Spleen (tissue), 7 donors: ENCODE measurements at regions not wholly inside any gene's neighbourhood (a gene's known extent, or its start where the extent isn't known, plus 50 kb on each side); places are given as distances from the start of the nearest gene placed in this dataset.

Experiments
- CTCF ChIP-seq, 11 experiments: fragments of 200-600 bp in 7 of 11; fragments of 450-650 bp in 4 of 11; sonication (generic) in 4 of 11; IDR thresholded peaks in 8 of 11; conservative IDR thresholded peaks in 3 of 11; 1 replicate in 7 of 11; 2 replicates in 4 of 11; pipeline versions ENCODE4 v1.4.0 to v1.8.0; 2016 to 2021; ENCODE audit warnings: antibody characterized with exemption in 11 of 11, inconsistent platforms in 4 of 11, mild to moderate bottlenecking in 1 of 11
- POLR2A ChIP-seq, 3 donors: fragments of 450-650 bp; IDR thresholded peaks; one replicate each; pipeline ENCODE4 v1.5.1; 2017; ENCODE audit warnings: antibody characterized with exemption in 3 of 3, mild to moderate bottlenecking in 1 of 3
- POLR2AphosphoS5 ChIP-seq, 3 donors: sonication (generic); formaldehyde crosslinking; IDR thresholded peaks; one replicate each; pipeline ENCODE4 v1.5.1; 2017; ENCODE audit warnings: antibody characterized with exemption in 3 of 3
- donor health status: DM: no; HTN: no; CAD: no; lungs with moderate emphysema.
- donor health status: DM: no; HTN: no; CAD: no.
- donor health status: DM: no; HTN: no; CAD: no.

GRCh38 chr6:91140449-91140848 lies 553.6 kb upstream of the MAP3K7 start:
- no peak for TF ChIP-seq CTCF (IDR thresholded peaks at IDR 0.05 in 8 of 11, conservative IDR thresholded peaks at IDR 0.05 in 3 of 11)
- no peak for TF ChIP-seq POLR2A (IDR thresholded peaks at IDR 0.05)
- TF ChIP-seq POLR2AphosphoS5 (IDR thresholded peaks at IDR 0.05), result no peak
